ENCODE measurements at regions not wholly inside any gene's neighbourhood (a gene's known extent, or its start where the extent isn't known, plus 50 kb on each side); places are given as distances from the start of the nearest gene placed in this dataset.

DNA sequence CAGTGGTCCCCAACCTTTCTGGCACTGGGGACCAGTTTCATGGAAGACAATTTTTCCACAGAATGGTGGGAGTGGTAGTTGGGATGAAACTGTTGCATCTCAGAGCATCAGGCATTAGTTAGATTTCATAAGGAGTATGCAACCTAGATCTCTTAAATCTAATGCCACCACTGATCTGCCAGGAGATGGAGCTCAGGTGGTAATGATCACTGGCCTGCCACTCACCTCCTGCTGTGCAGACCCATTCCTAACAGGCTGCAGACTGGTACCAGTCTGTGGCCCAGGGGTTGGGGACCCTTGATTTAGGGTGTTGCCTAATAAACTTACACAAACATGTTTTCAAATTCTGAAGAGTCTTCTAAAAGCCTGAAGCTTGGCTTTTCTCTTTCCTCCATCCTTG, 261.3 kb downstream of the CDH19 start:
- no peaks in the 10 kb centered on the region for H3K9me3 ChIP-seq (ENCODE audit: low read length)
- no peak overlapping the region for H3K4me3 ChIP-seq (ENCODE audit: low read length)
- H3K27me3 ChIP-seq (ENCODE audit: insufficient read depth, low read length) = no peaks in the 10 kb centered on the region
- H3K4me1 ChIP-seq (ENCODE audit: insufficient read depth, low read length) = no peaks in the 10 kb centered on the region
- no peak overlapping the region for H2AFZ ChIP-seq (ENCODE audit: low read depth, low read length)
- no peaks in the 10 kb centered on the region for H3K36me3 ChIP-seq (ENCODE audit: insufficient read depth, low read length)

DNA sequence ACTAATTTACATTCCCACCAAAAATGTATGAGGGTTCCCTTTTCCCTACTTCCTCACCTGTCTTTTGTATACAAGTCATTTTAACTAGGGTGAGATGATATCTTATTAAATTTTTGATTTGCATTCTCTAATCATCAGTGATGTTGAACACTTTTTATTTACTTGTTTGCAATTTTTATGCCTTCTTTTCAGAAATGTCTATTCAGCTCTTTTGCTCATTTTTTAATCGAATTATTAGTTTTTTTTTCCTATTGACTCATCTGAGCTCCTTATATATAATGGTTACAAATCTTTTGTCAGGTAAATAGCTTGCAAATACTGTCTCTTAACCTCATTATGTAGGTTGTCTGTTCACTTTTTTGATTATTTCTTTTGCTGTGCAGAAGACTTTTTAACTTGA, 269.4 kb downstream of the CDH19 start:
- no peak overlapping the region for H3K4me3 ChIP-seq (ENCODE audit: low read length)

GRCh38 chr18:66329716-66330115, 274.2 kb downstream of the CDH19 start:
- H3K4me1 ChIP-seq (ENCODE audit: insufficient read depth, low read length) = no peaks in the 10 kb centered on the region
- no peaks in the 10 kb centered on the region for H3K36me3 ChIP-seq (ENCODE audit: insufficient read depth, low read length)
- H3K4me3 ChIP-seq (ENCODE audit: low read length) = no peak overlapping the region
- H3K27me3 ChIP-seq (ENCODE audit: insufficient read depth, low read length) = no peaks in the 10 kb centered on the region
- no peaks in the 10 kb centered on the region for H3K9me3 ChIP-seq (ENCODE audit: low read length)
- no peak overlapping the region for H2AFZ ChIP-seq (ENCODE audit: low read depth, low read length)

More for the DNA sequence above, 269.4 kb downstream of the CDH19 start:
- Histone ChIP-seq H3K27me3 (ENCODE audit: insufficient read depth, low read length) (no peaks in the 10 kb centered on the region), H3K36me3 (ENCODE audit: insufficient read depth, low read length) (no peaks in the 10 kb centered on the region), H2AFZ (ENCODE audit: low read depth, low read length) (no peak overlapping the region), H3K9me3 (ENCODE audit: low read length) (peaks cover 3% of the 10 kb centered on the region), H3K4me1 (ENCODE audit: insufficient read depth, low read length) (no peaks in the 10 kb centered on the region)

GRCh38 chr18:66328296-66328878, 275.5 kb downstream of the CDH19 start:
- H3K36me3 ChIP-seq (ENCODE audit: insufficient read depth, low read length) = no peaks in the 10 kb centered on the region
- H3K4me1 ChIP-seq (ENCODE audit: insufficient read depth, low read length) = no peaks in the 10 kb centered on the region
- no peak overlapping the region for H2AFZ ChIP-seq (ENCODE audit: low read depth, low read length)
- H3K9me3 ChIP-seq (ENCODE audit: low read length) = no peaks in the 10 kb centered on the region
- no peaks in the 10 kb centered on the region for H3K27me3 ChIP-seq (ENCODE audit: insufficient read depth, low read length)
- no peak overlapping the region for H3K4me3 ChIP-seq (ENCODE audit: low read length)

GRCh38 chr18:66325251-66325650, 278.6 kb downstream of the CDH19 start:
- Histone ChIP-seq H3K36me3 (ENCODE audit: insufficient read depth, low read length) (no peaks in the 10 kb centered on the region), H3K27me3 (ENCODE audit: insufficient read depth, low read length) (no peaks in the 10 kb centered on the region), H3K9me3 (ENCODE audit: low read length) (no peaks in the 10 kb centered on the region), H2AFZ (ENCODE audit: low read depth, low read length) (no peak overlapping the region), H3K4me3 (ENCODE audit: low read length) (no peak overlapping the region), H3K4me1 (ENCODE audit: insufficient read depth, low read length) (no peaks in the 10 kb centered on the region)

DNA sequence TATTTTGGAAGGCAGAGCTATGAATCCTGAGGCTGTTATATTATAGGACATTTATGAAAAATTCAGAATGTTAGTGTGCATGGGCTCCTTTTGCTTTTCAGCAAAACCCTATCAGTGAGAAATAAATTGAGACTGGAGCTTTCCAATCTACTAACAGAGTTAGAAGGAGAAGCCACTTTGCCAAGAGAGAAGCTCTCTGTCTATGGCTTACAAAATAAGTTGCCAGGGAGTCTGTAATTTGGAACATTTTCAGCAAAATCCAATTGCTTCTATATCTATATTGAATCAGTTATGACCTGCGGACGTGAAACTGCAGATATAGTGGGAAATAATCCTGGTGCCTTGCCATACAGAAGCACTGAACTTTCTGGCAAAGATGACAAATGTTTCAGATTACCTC, 279.3 kb downstream of the CDH19 start:
- Histone ChIP-seq H3K36me3 (ENCODE audit: insufficient read depth, low read length) (no peaks in the 10 kb centered on the region), H3K9me3 (ENCODE audit: low read length) (no peaks in the 10 kb centered on the region), H3K4me3 (ENCODE audit: low read length) (no peak overlapping the region), H2AFZ (ENCODE audit: low read depth, low read length) (peak overlapping the region; percentile 40), H3K27me3 (ENCODE audit: insufficient read depth, low read length) (no peaks in the 10 kb centered on the region), H3K4me1 (ENCODE audit: insufficient read depth, low read length) (no peaks in the 10 kb centered on the region)

DNA sequence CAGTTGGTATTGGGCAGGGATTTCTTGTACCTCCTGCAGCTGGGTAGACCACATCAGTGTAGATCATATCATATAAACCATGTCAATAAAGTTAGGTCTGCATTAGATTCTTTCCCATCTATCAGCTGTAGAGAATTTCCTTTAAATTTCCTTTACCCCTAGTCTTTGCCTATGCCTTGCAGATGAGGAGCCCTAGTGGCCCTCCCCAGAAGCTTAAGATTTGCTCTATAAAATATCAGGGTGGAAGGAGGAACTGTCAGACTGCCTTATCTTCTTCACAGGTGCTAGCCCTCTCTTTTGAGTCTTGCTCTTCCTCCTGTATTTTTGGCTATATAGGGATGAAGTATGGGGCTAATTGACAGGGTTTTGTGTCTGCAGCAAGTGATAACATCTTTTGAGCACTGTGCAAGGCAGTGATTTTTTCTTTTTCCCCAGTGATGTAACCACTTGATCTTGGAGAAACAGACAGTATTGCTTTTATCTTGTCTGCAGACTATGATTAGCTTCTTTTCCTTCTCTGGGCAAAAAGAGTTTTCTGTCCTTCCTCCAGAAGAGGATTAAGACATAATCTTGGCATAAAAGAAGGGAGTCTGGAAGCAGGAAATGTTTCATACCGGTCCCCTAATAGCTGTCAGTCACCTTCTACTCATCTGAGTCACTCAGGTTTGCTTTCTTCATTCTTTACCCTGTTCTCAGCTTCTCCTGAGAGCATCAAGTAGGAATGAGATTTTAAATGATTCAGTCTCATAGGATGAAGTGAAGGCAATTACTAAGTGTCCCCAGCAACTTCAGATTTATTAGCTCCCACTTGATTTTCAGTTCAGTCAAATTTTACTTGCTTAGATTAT, 286.4 kb downstream of the CDH19 start:
- Histone ChIP-seq H3K4me3 (ENCODE audit: low read length) (no peak overlapping the region), H3K4me1 (ENCODE audit: insufficient read depth, low read length) (no peaks in the 10 kb centered on the region), H3K9me3 (ENCODE audit: low read length) (no peaks in the 10 kb centered on the region), H2AFZ (ENCODE audit: low read depth, low read length) (peak overlapping the region; percentile 14), H3K36me3 (ENCODE audit: insufficient read depth, low read length) (no peaks in the 10 kb centered on the region), H3K27me3 (ENCODE audit: insufficient read depth, low read length) (no peaks in the 10 kb centered on the region)

DNA sequence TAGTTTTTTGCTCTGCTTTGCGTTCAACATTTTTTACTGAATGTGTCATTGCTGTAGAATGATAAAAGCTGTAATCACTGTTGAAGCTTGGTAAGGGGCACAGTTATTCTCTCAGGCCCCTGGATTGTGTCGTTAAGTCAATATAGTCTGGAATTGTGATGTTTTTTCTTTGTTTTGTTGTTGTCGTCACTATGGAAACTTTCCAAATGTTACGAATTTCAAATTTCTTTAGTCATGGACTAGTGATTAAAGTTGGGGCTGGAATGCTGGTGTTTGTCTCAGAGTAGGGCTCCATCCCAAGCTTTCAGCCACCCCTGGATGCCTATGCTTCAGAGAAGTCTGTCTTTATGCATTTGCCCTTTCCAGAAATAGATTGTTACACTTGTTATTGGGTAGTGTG, 287.2 kb downstream of the CDH19 start:
- Histone ChIP-seq H3K9me3 (ENCODE audit: low read length) (no peaks in the 10 kb centered on the region), H3K27me3 (ENCODE audit: insufficient read depth, low read length) (no peaks in the 10 kb centered on the region), H3K36me3 (ENCODE audit: insufficient read depth, low read length) (no peaks in the 10 kb centered on the region), H3K4me3 (ENCODE audit: low read length) (no peak overlapping the region), H2AFZ (ENCODE audit: low read depth, low read length) (peak overlapping the region; percentile 14), H3K4me1 (ENCODE audit: insufficient read depth, low read length) (no peaks in the 10 kb centered on the region)

DNA sequence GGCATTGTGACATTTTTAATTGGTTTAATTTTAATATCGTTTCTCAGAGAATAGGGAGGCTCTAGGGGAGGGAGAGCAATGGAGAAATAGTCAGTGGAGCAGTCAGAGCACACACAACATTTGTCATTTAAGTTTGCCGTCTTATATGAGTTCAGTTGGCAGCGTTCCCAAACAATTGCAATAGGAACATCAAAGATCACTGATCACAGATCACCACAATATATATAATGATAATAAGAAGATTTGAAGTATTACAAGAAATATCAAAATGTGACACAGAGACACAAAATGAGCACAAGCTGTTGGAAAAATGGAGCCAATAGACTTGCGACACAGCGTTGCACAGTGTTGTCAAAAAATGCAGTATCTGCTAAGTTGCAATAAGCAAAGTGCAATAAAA, 303.7 kb downstream of the CDH19 start:
- no peaks in the 10 kb centered on the region for H3K9me3 ChIP-seq (ENCODE audit: low read length)
- H3K4me1 ChIP-seq (ENCODE audit: insufficient read depth, low read length) = no peaks in the 10 kb centered on the region
- no peak overlapping the region for H2AFZ ChIP-seq (ENCODE audit: low read depth, low read length)

GRCh38 chr18:66280470-66280869, 323.4 kb downstream of the CDH19 start:
- no peaks in the 10 kb centered on the region for H3K4me1 ChIP-seq (ENCODE audit: insufficient read depth, low read length)
- no peaks in the 10 kb centered on the region for H3K27me3 ChIP-seq (ENCODE audit: insufficient read depth, low read length)
- H2AFZ ChIP-seq (ENCODE audit: low read depth, low read length) = no peak overlapping the region
- no peaks in the 10 kb centered on the region for H3K36me3 ChIP-seq (ENCODE audit: insufficient read depth, low read length)
- H3K9me3 ChIP-seq (ENCODE audit: low read length) = no peaks in the 10 kb centered on the region
- no peak overlapping the region for H3K4me3 ChIP-seq (ENCODE audit: low read length)

More for the DNA sequence above, 303.7 kb downstream of the CDH19 start:
- H3K27me3 ChIP-seq (ENCODE audit: insufficient read depth, low read length) = no peaks in the 10 kb centered on the region
- no peaks in the 10 kb centered on the region for H3K36me3 ChIP-seq (ENCODE audit: insufficient read depth, low read length)
- no peak overlapping the region for H3K4me3 ChIP-seq (ENCODE audit: low read length)

GRCh38 chr18:66271962-66272361, 331.9 kb downstream of the CDH19 start:
- no peaks in the 10 kb centered on the region for H3K27me3 ChIP-seq (ENCODE audit: insufficient read depth, low read length)
- peaks cover 1% of the 10 kb centered on the region for H3K4me1 ChIP-seq (ENCODE audit: insufficient read depth, low read length)
- no peaks in the 10 kb centered on the region for H3K36me3 ChIP-seq (ENCODE audit: insufficient read depth, low read length)
- H3K9me3 ChIP-seq (ENCODE audit: low read length) = peaks cover 4% of the 10 kb centered on the region
- no peak overlapping the region for H3K4me3 ChIP-seq (ENCODE audit: low read length)
- H2AFZ ChIP-seq (ENCODE audit: low read depth, low read length) = no peak overlapping the region

GRCh38 chr18:66264130-66264529, 339.8 kb downstream of the CDH19 start:
- H3K36me3 ChIP-seq (ENCODE audit: insufficient read depth, low read length) = no peaks in the 10 kb centered on the region
- H3K4me3 ChIP-seq (ENCODE audit: low read length) = no peak overlapping the region
- no peaks in the 10 kb centered on the region for H3K4me1 ChIP-seq (ENCODE audit: insufficient read depth, low read length)
- peaks cover 4% of the 10 kb centered on the region for H3K9me3 ChIP-seq (ENCODE audit: low read length)
- H2AFZ ChIP-seq (ENCODE audit: low read depth, low read length) = no peak overlapping the region
- no peaks in the 10 kb centered on the region for H3K27me3 ChIP-seq (ENCODE audit: insufficient read depth, low read length)

- Histone ChIP-seq H3K27me3 (ENCODE audit: insufficient read depth, low read length) (no peaks in the 10 kb centered on the region), H3K4me1 (ENCODE audit: insufficient read depth, low read length) (peaks cover 8% of the 10 kb centered on the region), H3K36me3 (ENCODE audit: insufficient read depth, low read length) (no peaks in the 10 kb centered on the region), H3K9me3 (ENCODE audit: low read length) (no peaks in the 10 kb centered on the region), H3K4me3 (ENCODE audit: low read length) (no peak overlapping the region), H2AFZ (ENCODE audit: low read depth, low read length) (no peak overlapping the region)
These were observed 349.8 kb downstream of the CDH19 start for GRCh38 chr18:66254121-66254520.
